ENCODE measurements at regions not wholly inside any gene's neighbourhood (a gene's known extent, or its start where the extent isn't known, plus 50 kb on each side); places are given as distances from the start of the nearest gene placed in this dataset.

DNA sequence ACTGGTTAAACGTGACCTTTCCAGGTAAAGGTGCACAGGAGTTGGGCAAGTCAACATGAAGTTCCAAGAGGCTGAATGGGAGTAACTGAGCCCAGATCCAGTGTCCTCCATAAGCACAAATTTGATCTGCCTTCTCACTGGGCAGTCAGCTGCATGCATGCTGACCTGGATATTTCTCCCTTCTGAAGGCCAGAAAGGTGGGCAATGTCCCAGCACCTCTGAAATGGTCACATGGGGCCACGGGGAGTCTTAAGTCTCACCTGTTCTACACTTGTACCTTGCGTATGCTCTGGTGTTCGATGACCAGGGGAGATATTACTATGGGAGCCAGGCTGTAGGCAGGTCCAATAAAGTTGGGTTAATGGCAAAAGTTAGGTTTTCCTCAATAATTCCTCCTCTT lies 240.2 kb downstream of the SIPA1L2 start:
- no peak for TF ChIP-seq TEAD4 (IDR thresholded peaks at IDR 0.05)
- TF ChIP-seq, protein P1, sequence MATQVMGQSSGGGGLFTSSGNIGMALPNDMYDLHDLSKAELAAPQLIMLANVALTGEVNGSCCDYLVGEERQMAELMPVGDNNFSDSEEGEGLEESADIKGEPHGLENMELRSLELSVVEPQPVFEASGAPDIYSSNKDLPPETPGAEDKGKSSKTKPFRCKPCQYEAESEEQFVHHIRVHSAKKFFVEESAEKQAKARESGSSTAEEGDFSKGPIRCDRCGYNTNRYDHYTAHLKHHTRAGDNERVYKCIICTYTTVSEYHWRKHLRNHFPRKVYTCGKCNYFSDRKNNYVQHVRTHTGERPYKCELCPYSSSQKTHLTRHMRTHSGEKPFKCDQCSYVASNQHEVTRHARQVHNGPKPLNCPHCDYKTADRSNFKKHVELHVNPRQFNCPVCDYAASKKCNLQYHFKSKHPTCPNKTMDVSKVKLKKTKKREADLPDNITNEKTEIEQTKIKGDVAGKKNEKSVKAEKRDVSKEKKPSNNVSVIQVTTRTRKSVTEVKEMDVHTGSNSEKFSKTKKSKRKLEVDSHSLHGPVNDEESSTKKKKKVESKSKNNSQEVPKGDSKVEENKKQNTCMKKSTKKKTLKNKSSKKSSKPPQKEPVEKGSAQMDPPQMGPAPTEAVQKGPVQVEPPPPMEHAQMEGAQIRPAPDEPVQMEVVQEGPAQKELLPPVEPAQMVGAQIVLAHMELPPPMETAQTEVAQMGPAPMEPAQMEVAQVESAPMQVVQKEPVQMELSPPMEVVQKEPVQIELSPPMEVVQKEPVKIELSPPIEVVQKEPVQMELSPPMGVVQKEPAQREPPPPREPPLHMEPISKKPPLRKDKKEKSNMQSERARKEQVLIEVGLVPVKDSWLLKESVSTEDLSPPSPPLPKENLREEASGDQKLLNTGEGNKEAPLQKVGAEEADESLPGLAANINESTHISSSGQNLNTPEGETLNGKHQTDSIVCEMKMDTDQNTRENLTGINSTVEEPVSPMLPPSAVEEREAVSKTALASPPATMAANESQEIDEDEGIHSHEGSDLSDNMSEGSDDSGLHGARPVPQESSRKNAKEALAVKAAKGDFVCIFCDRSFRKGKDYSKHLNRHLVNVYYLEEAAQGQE (IDR thresholded peaks at IDR 0.05; ENCODE audit: low read depth): no peak
- TF ChIP-seq, protein P2, sequence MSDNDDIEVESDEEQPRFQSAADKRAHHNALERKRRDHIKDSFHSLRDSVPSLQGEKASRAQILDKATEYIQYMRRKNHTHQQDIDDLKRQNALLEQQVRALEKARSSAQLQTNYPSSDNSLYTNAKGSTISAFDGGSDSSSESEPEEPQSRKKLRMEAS (IDR thresholded peaks at IDR 0.05): no peak
- no peak for TF ChIP-seq EP300 (IDR thresholded peaks at IDR 0.05; ENCODE audit: borderline replicate concordance)
- no peak for TF ChIP-seq RAD21 (IDR thresholded peaks at IDR 0.05; ENCODE audit: low read depth)
- no peak for TF ChIP-seq CREB1 (IDR thresholded peaks at IDR 0.05; ENCODE audit: low read depth)
- no peak for TF ChIP-seq TAF1 (IDR thresholded peaks at IDR 0.05; ENCODE audit: low read depth)

DNA sequence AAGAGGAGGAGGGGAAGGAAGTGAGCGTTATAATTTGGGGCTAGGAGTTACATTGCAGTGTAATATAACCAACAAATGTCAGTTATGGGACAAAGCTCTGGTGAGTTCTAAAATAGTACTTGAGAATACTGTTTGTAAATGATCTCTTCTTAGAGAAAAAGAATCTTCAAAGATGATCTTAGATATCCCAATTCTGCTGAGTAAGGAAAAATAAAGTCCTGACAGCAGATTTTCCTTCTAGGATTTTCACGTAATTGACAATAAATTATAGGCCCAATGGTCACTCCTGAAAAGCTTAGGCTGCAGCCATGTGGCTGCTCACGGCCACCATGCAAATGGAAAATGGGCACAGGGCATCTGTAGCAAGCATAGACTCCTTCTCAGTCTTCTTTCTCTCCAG lies 241.6 kb downstream of the SIPA1L2 start:
- TF ChIP-seq CEBPB (IDR thresholded peaks at IDR 0.05) (no peak), RAD21 (IDR thresholded peaks at IDR 0.05; ENCODE audit: low read depth) (no peak), FOXM1 (IDR thresholded peaks at IDR 0.05; ENCODE audit: borderline replicate concordance, low read depth) (no peak), TCF12 (IDR thresholded peaks at IDR 0.05; ENCODE audit: low read depth) (no peak), EP300 (IDR thresholded peaks at IDR 0.05; ENCODE audit: borderline replicate concordance) (no peak), TAF1 (IDR thresholded peaks at IDR 0.05; ENCODE audit: low read depth) (no peak), YY1 (IDR thresholded peaks at IDR 0.05; ENCODE audit: low read depth) (no peak), ZBTB7A (IDR thresholded peaks at IDR 0.05; ENCODE audit: low read depth) (no peak), NFIC (IDR thresholded peaks at IDR 0.05) (no peak)
- TF ChIP-seq, protein P2 (IDR thresholded peaks at IDR 0.05): no peak
- TF ChIP-seq, protein P3, sequence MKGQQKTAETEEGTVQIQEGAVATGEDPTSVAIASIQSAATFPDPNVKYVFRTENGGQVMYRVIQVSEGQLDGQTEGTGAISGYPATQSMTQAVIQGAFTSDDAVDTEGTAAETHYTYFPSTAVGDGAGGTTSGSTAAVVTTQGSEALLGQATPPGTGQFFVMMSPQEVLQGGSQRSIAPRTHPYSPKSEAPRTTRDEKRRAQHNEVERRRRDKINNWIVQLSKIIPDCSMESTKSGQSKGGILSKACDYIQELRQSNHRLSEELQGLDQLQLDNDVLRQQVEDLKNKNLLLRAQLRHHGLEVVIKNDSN (IDR thresholded peaks at IDR 0.05): no peak
- TF ChIP-seq, protein P1 (IDR thresholded peaks at IDR 0.05; ENCODE audit: low read depth): no peak

DNA sequence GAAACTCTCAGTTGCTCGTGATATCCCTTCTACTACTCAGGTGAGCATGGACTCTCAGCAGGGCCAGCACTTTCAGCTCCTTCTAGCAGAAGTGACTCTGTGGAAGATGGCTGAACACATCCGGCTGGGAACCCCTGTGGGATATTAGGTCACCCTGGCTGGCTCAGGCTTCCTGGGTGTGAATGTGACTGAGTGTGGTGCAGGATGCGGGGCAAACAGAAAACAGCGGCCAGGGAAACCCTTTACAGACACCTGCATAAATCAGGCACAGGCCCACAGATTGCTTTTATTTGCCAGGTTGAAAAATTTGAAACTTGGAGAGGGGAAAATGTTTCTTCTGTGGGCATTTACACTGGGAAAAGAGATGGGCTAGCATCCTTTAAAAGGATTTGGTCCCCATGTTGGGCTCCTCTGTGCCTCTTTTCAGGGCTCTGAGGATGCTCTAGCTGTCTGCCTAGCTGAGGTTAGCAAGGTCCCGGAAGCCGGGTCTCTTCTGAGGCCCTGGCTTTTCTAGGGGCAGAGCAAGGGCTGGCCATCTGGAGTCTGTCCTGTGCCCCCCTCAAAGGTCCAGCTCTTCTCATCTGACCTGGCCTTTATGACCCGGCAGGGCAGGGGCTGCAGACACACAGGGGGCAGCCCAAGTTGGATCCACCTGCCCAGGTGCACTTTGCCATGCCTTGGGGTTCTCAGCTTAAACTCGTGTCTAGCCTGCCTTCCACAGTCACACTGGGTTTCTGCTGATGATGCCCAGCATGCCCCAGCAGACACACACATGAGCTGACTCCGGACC lies 243.0 kb downstream of the SIPA1L2 start:
- TF ChIP-seq, protein P2 (IDR thresholded peaks at IDR 0.05): no peak
- no peak for TF ChIP-seq RAD21 (IDR thresholded peaks at IDR 0.05; ENCODE audit: low read depth)
- no peak for TF ChIP-seq TCF12 (IDR thresholded peaks at IDR 0.05; ENCODE audit: low read depth)
- TF ChIP-seq EGR1 (IDR thresholded peaks at IDR 0.05): no peak
- no peak for TF ChIP-seq EP300 (IDR thresholded peaks at IDR 0.05; ENCODE audit: borderline replicate concordance)
- no peak for TF ChIP-seq TEAD4 (IDR thresholded peaks at IDR 0.05)
- TF ChIP-seq, protein P1 (IDR thresholded peaks at IDR 0.05; ENCODE audit: low read depth): no peak
- no peak for TF ChIP-seq YY1 (IDR thresholded peaks at IDR 0.05; ENCODE audit: low read depth)
- TF ChIP-seq CEBPB (IDR thresholded peaks at IDR 0.05): no peak
- TF ChIP-seq TAF1 (IDR thresholded peaks at IDR 0.05; ENCODE audit: low read depth): no peak
- TF ChIP-seq CREB1 (IDR thresholded peaks at IDR 0.05; ENCODE audit: low read depth): no peak
- no peak for TF ChIP-seq ZBTB7A (IDR thresholded peaks at IDR 0.05; ENCODE audit: low read depth)
- TF ChIP-seq FOXM1 (IDR thresholded peaks at IDR 0.05; ENCODE audit: borderline replicate concordance, low read depth): no peak
- TF ChIP-seq, protein P3 (IDR thresholded peaks at IDR 0.05): no peak
- no peak for TF ChIP-seq NFIC (IDR thresholded peaks at IDR 0.05)

DNA sequence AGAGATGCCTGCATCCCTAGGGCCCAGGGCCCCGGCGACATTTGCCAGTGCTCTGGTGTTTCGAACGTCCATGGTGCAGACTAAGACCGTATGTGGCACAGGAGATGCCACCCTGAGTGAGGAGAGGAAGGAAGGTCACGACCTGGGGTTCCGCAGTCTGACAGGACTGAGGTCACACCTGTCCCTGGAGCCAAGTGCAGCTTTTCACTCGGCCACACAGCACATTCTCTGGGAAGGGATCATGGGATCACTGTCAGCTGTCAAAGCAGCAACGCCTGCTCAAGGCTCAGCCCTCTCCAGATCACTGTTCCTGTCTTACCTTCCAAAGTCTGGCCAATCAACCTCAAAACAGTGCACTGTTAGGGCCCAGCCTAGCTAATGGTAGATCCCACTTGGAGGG lies 243.6 kb downstream of the SIPA1L2 start:
- TF ChIP-seq ZBTB7A (IDR thresholded peaks at IDR 0.05; ENCODE audit: low read depth) (no peak), CEBPB (IDR thresholded peaks at IDR 0.05) (no peak), YY1 (IDR thresholded peaks at IDR 0.05; ENCODE audit: low read depth) (no peak), NFIC (IDR thresholded peaks at IDR 0.05) (no peak), TEAD4 (IDR thresholded peaks at IDR 0.05) (no peak), TCF12 (IDR thresholded peaks at IDR 0.05; ENCODE audit: low read depth) (no peak), TAF1 (IDR thresholded peaks at IDR 0.05; ENCODE audit: low read depth) (no peak), EP300 (IDR thresholded peaks at IDR 0.05; ENCODE audit: borderline replicate concordance) (no peak), RAD21 (IDR thresholded peaks at IDR 0.05; ENCODE audit: low read depth) (no peak), FOXM1 (IDR thresholded peaks at IDR 0.05; ENCODE audit: borderline replicate concordance, low read depth) (no peak), EGR1 (IDR thresholded peaks at IDR 0.05) (no peak)
- TF ChIP-seq, protein P1 (IDR thresholded peaks at IDR 0.05; ENCODE audit: low read depth): no peak
- TF ChIP-seq, protein P3 (IDR thresholded peaks at IDR 0.05): no peak
